Urinary bladder (tissue), 3 donors: ENCODE measurements at regions not wholly inside any gene's neighbourhood (a gene's known extent, or its start where the extent isn't known, plus 50 kb on each side); places are given as distances from the start of the nearest gene placed in this dataset.

Source experiments
- DNase-seq: peaks from one replicate; pipeline ENCODE4 v3.0.0-alpha.2; 2015; ENCODE audit errors: extremely low spot score
- H3K27ac ChIP-seq: one replicate; pipeline ENCODE4 v1.5.1; 2013; ENCODE audit warnings: low read depth, mild to moderate bottlenecking, moderate library complexity
- H3K36me3 ChIP-seq: one replicate; pipeline ENCODE4 v1.6.1; 2013; ENCODE audit warnings: mild to moderate bottlenecking, moderate library complexity; ENCODE audit not compliant: insufficient read depth
- H3K4me1 ChIP-seq: one replicate; pipeline ENCODE4 v1.6.1; 2013; ENCODE audit warnings: mild to moderate bottlenecking, moderate library complexity; ENCODE audit not compliant: insufficient read depth
- H3K4me3 ChIP-seq: one replicate; pipeline ENCODE4 v1.5.1; 2013; ENCODE audit warnings: low read depth, low read length
- WGBS: extraction: QIAGEN DNeasy Blood & Tissue Kit; methylation state at CpG from one replicate; pipeline ENCODE4 v1.1.7; 2013; 5-methylcytosine and 5-hydroxymethylcytosine counted together
- donor health status: healthy with polysubstance abuse.
- donor health status: healthy.

DNA sequence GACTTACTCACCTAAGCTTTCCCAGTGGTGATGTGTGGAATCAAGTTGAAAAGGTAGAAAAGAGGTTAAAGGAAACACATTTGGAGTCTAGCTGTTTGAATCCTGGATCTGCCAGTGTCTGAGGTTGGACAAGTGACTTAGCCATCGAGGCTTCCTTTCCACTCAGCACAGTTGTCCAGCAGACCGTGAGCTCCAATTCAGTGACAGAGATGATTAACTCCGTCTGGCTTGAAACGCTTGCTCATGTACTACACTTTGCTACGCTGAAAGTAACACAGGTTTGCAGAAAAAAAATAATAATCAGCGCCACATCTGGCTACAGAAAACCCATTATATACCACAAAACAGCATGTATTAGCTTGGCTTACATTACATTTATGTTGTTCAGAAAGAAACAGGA lies 364.9 kb upstream of the MCTP2 start:
- Histone ChIP-seq H3K27ac (no peak overlapping the region), H3K4me1 (no peaks in the 10 kb centered on the region), H3K4me3 (no peak overlapping the region), H3K36me3 (no peaks in the 10 kb centered on the region)
- no peak for DNase-seq
- 76% methylated on average over 6 of the region's 6 CpGs for WGBS

DNA sequence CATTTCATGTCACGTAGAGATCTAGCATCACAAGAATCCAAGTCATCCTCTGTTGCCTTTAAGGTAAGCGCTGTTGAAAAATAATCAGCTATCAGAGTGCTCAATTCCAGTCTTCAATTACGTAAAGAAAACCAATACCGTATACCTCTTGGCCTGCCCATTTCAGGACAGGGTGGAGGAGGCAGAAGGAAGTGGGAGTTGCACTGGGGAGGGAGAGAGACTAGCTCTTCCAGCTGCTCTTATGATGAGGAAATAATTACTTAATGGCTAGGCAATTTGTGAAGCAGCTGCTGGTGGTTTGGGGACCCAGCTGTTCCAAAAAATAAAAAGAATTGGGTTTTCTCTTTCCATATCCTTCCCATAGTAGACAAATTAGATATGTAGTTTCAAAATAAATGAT lies 365.8 kb upstream of the MCTP2 start:
- no peak overlapping the region for H3K4me3 ChIP-seq
- H3K4me1 ChIP-seq: no peaks in the 10 kb centered on the region
- WGBS: 63% methylated on average over 4 of the region's 4 CpGs
- H3K27ac ChIP-seq: no peak overlapping the region
- no peak for DNase-seq
- H3K36me3 ChIP-seq: no peaks in the 10 kb centered on the region

DNA sequence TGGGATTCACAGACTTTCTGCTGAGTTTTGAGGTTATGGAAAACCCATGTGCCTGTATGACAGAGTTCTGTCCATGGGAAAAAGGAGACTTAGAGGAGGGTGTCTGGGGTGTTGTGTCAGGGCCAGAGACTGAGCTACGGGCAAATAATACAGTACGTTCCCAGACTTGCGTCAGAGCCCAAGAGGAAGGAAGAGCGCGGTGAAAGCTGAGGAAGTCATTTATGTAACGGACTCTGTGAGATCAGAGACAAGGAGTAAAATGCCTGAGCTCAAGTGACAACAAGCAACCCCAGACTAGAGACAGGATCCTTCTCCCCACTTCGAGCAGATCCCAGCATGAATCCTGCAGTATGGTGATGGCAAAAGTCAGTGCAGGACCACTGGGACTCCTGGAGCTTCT lies 368.6 kb upstream of the MCTP2 start:
- 74% methylated on average over 7 of the region's 7 CpGs for WGBS
- no peak for DNase-seq
- Histone ChIP-seq H3K4me3 (no peak overlapping the region), H3K4me1 (no peaks in the 10 kb centered on the region), H3K27ac (no peak overlapping the region), H3K36me3 (no peaks in the 10 kb centered on the region)

DNA sequence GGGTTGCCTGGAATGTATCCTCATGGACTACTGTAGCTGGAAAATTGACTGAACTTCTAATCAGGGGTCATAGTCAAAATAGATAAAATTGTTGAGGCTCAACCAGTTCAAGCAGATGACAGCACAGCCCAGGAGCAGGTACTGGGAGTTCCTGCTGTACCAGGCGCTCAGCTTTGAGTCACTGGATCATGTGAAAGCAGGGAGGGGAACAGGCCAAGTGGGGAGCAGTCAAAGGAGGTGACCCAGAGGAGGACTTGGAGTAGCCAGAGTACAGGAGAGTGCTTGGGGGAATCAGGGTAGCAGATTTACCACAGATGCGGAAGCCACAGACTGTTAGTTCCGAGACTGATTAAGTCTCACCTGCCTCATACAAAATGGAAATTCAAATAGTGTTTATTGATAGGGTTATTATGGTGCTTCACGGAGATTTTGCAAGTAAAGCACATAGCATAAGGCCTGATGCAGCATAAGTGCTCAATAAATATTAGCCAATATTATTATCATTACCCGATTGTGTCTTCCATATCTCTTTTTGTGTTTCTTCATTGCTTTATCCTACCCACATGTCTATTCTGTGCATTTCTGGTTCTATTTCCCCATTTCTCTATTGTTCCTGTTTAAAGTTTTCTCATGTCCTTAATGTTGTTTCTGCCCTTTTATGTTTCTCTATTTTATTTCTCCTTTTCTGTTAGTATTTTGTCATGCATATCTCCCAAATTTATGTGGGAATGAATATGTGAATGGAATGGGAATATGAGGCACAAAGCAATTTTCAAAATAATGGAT lies 369.2 kb upstream of the MCTP2 start:
- H3K4me1 ChIP-seq: no peaks in the 10 kb centered on the region
- no peaks in the 10 kb centered on the region for H3K36me3 ChIP-seq
- WGBS: 79% methylated on average over 5 of the region's 5 CpGs
- H3K27ac ChIP-seq: no peak overlapping the region
- H3K4me3 ChIP-seq: no peak overlapping the region
- no peak for DNase-seq

DNA sequence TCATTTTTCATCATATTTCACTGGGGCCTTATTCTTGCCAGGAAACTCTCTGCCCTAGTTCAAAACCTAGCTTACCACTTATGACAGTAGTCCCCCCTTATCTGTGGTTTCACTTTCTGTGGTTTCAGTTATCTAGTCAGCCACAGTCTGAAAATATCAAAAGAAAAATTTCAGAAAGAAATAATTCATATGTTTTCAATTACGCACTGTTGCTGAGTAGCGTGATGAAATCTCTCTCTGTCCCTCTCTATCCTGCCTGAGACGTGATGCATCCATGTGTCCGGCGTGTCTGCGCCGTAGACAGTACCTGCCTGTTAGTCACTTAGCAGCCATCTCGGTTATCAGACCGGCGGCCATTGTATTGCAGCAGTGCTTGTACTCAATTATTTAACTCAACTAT lies 369.9 kb upstream of the MCTP2 start:
- Histone ChIP-seq H3K36me3 (no peaks in the 10 kb centered on the region), H3K4me3 (no peak overlapping the region), H3K4me1 (no peaks in the 10 kb centered on the region), H3K27ac (no peak overlapping the region)
- 86% methylated on average over 10 of the region's 10 CpGs for WGBS
- no peak for DNase-seq

DNA sequence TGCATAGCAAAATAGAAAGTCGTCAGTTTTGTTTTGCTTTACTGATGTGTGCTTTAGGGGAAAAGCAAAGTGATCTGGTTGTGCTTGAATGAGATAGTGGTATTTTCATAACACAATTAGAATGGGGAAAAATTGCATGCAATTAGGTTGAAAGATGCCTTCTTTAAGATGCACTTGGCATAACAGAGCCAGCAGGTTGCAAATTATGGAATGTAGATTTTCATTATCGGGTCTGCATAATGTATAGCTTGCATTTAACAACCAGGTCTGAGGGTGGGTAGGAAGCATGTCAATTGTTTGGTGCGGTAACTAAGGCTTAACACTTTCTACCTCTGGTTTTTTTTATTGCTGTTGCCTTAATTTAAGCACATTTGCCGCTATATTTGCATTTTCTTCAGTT lies 370.7 kb upstream of the MCTP2 start:
- no peaks in the 10 kb centered on the region for H3K4me1 ChIP-seq
- H3K27ac ChIP-seq: no peak overlapping the region
- WGBS: 87% methylated on average over 4 of the region's 4 CpGs
- H3K36me3 ChIP-seq: no peaks in the 10 kb centered on the region
- H3K4me3 ChIP-seq: no peak overlapping the region
- DNase-seq: no peak

DNA sequence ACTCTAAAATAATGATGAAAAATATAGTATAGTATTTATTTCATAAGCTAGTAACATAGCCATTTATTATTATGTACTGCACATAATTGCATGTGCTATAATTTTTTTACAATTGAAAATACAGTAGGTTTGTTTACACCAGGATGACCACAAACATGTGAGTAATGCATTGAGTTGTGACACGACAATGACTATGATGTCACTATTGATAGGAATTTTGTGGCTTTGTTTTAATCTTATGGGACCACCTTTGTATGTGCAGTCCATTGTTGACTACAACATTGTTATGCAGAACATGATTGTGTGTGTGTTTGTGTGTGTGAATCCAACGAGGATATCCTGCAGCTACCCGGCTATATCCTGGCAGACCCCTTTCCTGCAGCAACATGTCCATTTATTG lies 372.2 kb upstream of the MCTP2 start:
- no peaks in the 10 kb centered on the region for H3K36me3 ChIP-seq
- DNase-seq: no peak
- no peaks in the 10 kb centered on the region for H3K4me1 ChIP-seq
- 84% methylated on average over 3 of the region's 3 CpGs for WGBS
- H3K4me3 ChIP-seq: no peak overlapping the region
- no peak overlapping the region for H3K27ac ChIP-seq

DNA sequence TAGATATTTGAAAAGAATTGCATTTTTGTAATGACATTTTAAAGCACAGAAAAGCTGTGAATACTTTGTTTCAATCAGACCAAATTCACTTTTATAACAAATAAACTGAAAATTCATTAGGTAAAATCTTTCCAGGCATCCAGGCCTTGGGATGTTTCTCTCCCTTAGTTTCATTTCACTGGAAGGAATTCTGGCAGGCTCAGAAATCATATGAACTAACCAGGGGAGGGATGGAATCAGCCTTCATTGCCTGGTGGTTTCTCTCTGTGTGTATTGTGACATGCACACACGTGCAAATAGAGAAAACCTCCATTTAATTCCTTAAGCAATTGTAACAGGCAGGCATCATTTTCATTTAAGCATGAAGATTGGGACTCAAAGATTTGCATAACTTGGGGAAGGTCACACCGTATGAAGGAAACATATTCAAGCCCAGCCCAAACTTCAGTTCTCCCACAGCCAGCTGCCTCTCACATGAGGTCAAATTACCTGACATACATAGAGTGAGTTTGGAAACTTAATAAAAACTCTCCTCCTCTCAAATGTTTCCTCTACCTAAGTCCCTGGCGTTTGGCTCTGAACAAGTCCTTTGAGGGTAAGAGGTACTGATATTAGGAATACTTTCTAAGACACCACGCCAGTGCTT lies 376.1 kb upstream of the MCTP2 start:
- H3K36me3 ChIP-seq: no peaks in the 10 kb centered on the region
- H3K27ac ChIP-seq: no peak overlapping the region
- no peak for DNase-seq
- WGBS: 71% methylated on average over 4 of the region's 4 CpGs
- no peaks in the 10 kb centered on the region for H3K4me1 ChIP-seq
- no peak overlapping the region for H3K4me3 ChIP-seq

DNA sequence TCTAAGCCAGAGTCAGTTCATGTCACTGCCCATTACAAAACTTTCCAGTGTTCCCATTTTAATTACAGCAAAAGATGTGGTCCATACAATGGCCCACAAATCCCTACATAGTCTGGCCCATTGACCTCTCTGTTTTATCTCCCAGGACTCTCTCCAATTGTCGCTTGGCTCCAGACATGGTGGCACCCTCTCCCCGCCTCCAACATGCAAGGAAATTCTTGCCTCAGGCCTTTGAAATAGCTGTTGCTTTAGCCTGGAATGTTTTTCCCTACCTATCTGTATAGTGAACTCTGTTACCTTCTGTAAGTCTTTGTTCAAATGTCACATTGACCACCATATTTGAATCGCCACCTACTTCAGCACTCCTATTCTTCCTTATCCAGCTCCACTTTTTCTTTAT lies 377.3 kb upstream of the MCTP2 start:
- Histone ChIP-seq H3K4me1 (no peaks in the 10 kb centered on the region), H3K36me3 (no peaks in the 10 kb centered on the region), H3K27ac (no peak overlapping the region), H3K4me3 (no peak overlapping the region)
- no peak for DNase-seq
- 82% methylated on average over 3 of the region's 3 CpGs for WGBS

DNA sequence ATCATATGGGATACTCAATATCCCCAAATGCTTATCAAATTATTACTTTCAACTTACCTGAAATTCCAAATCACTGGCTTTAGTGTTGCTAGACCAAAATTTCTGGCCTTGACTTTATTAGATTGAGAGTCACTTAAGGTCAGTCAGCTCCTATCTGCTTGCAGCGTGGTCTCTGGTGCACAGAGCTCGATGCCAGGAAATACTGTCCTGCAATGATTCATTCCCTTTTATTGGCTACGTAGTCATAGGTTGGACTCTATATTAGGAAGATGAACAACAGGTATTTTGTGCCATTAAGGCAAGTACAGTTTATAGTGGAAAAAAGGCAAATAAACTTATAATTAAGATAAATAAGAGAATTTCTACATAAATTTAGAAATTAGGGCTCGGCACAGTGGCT lies 378.6 kb upstream of the MCTP2 start:
- DNase-seq: no peak
- WGBS: 78% methylated on average over 4 of the region's 4 CpGs
- H3K4me3 ChIP-seq: no peak overlapping the region
- H3K36me3 ChIP-seq: no peaks in the 10 kb centered on the region
- H3K4me1 ChIP-seq: no peaks in the 10 kb centered on the region
- no peak overlapping the region for H3K27ac ChIP-seq

DNA sequence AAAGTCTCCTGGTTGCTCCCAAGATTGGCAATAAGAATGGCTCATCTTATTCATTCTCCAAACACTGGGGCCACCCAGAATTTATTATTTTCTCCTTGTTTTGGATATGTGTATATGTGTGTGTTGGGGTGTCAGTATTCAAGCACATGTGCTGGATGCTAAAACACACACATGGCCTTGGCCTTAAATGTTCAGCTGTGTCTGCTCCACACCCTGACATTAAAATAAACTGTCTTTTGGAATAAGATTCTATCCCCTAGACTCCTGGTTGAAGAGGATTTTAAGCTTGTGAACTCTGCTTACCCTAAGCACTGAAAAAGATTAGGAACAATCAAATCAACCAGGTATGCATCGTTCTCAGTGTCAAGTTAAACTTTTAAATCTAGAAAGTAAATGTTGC lies 382.9 kb upstream of the MCTP2 start:
- H3K36me3 ChIP-seq: no peaks in the 10 kb centered on the region
- H3K4me3 ChIP-seq: no peak overlapping the region
- no peaks in the 10 kb centered on the region for H3K4me1 ChIP-seq
- DNase-seq: no peak
- 29% methylated on average over 1 of the region's 1 CpG for WGBS
- H3K27ac ChIP-seq: no peak overlapping the region

DNA sequence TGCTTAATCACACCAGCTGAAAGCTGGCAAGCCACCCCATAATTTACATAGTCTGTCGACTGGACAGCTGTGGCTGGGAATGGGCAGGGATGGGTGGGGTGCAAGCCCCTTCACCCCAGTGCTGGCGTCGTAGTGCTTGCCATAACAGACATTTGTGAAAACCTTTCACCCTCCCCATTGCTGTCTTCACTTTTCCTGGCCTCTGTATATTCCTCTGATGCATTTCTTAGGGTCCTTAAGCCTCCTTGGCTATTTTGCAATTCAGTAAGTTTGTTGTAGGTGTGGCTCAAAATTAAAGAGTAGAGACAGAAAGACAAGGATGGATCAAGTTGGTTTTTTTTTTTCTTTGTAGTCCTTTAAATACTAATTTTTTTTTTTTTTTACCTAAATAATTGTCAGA lies 383.3 kb upstream of the MCTP2 start:
- H3K4me3 ChIP-seq: no peak overlapping the region
- H3K4me1 ChIP-seq: no peaks in the 10 kb centered on the region
- WGBS: 46% methylated on average over 3 of the region's 3 CpGs
- no peaks in the 10 kb centered on the region for H3K36me3 ChIP-seq
- no peak overlapping the region for H3K27ac ChIP-seq
- no peak for DNase-seq

DNA sequence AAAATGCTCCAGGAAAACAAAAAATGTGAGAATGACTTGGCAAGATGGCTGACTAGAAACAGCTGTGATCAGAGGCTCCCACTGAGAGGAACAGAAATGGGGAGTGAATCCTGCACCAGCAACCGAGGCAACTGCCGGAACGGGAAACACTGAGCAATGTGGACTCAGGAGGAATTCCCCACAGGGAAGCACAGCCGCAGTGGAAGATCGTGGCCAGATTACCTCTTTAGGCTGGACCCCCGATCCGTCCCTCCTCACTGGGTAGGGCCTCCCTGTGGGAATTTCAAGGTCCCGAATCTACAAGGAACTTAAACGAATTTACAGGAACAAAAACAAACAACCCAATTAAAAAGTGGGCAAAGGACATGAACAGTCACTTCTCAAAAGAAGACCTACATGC lies 385.2 kb upstream of the MCTP2 start:
- H3K27ac ChIP-seq: no peak overlapping the region
- H3K4me3 ChIP-seq: no peak overlapping the region
- H3K4me1 ChIP-seq: no peaks in the 10 kb centered on the region
- WGBS: 81% methylated on average over 9 of the region's 9 CpGs
- no peak for DNase-seq
- no peaks in the 10 kb centered on the region for H3K36me3 ChIP-seq

DNA sequence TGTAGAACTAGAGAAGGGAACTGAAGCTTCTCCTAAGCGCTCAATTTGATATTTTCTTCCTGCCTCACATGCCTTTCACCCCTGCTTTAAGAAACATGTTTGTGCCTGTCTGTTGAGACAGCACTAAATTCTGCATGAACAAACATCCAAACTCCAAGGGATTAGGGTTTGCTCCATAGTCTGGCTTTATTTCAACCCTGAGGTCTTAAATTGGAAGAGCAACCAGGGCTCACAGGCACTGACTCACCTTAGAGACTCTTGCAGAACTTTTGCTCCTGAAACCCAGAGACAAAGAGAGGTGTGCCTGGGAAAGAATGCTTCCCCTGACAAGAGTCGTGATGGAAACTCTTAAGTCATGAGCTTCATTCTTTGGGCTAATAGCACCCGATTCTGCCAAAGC lies 393.9 kb upstream of the MCTP2 start:
- H3K4me1 ChIP-seq: no peaks in the 10 kb centered on the region
- no peak for DNase-seq
- WGBS: 89% methylated on average over 3 of the region's 3 CpGs
- H3K36me3 ChIP-seq: no peaks in the 10 kb centered on the region
- no peak overlapping the region for H3K27ac ChIP-seq
- no peak overlapping the region for H3K4me3 ChIP-seq
